ENCODE measurements at regions not wholly inside any gene's neighbourhood (a gene's known extent, or its start where the extent isn't known, plus 50 kb on each side); places are given as distances from the start of the nearest gene placed in this dataset.

- no peak for ATAC-seq
- Mint-ChIP-seq H3K27ac (no peak overlapping the region), H3K4me1 (no peaks in the 10 kb centered on the region), H3K4me3 (no peak overlapping the region), H3K27me3 (no peaks in the 10 kb centered on the region), H3K36me3 (ENCODE audit: low read depth) (no peaks in the 10 kb centered on the region)
- no peaks in the 10 kb centered on the region for H3K9me3 ChIP-seq (ENCODE audit: control insufficient read depth, low read length, poor library complexity, severe bottlenecking)
- no peak for DNase-seq
These were observed 139.8 kb downstream of the ADSS2 start for GRCh38 chr1:244311784-244312532.

- Mint-ChIP-seq H3K27me3 (no peaks in the 10 kb centered on the region), H3K4me1 (no peaks in the 10 kb centered on the region), H3K36me3 (ENCODE audit: low read depth) (no peaks in the 10 kb centered on the region), H3K4me3 (no peak overlapping the region), H3K27ac (no peak overlapping the region)
- DNase-seq = no peak
- no peaks in the 10 kb centered on the region for H3K9me3 ChIP-seq (ENCODE audit: control insufficient read depth, low read length, poor library complexity, severe bottlenecking)
- ATAC-seq = no peak
These were observed 138.4 kb downstream of the ADSS2 start for GRCh38 chr1:244313346-244313745.

- H3K27me3 Mint-ChIP-seq = no peaks in the 10 kb centered on the region
- DNase-seq (no peak), ATAC-seq (no peak)
- peaks cover 2% of the 10 kb centered on the region for H3K36me3 Mint-ChIP-seq (ENCODE audit: low read depth)
- no peaks in the 10 kb centered on the region for H3K9me3 ChIP-seq (ENCODE audit: control insufficient read depth, low read length, poor library complexity, severe bottlenecking)
- no peak overlapping the region for H3K27ac Mint-ChIP-seq
- no peak overlapping the region for H3K4me3 Mint-ChIP-seq
- H3K4me1 Mint-ChIP-seq = peaks cover 8% of the 10 kb centered on the region
These were observed 136.7 kb downstream of the ADSS2 start for GRCh38 chr1:244314921-244315559.

- H3K9me3 ChIP-seq (ENCODE audit: control insufficient read depth, low read length, poor library complexity, severe bottlenecking) = no peaks in the 10 kb centered on the region
- Mint-ChIP-seq H3K27ac (no peak overlapping the region), H3K4me3 (no peak overlapping the region), H3K36me3 (ENCODE audit: low read depth) (peaks cover 2% of the 10 kb centered on the region), H3K27me3 (no peaks in the 10 kb centered on the region), H3K4me1 (peaks cover 8% of the 10 kb centered on the region)
- ATAC-seq (no peak), DNase-seq (no peak)
These were observed 135.7 kb downstream of the ADSS2 start for GRCh38 chr1:244315996-244316395.

- DNase-seq = no peak
- ATAC-seq = no peak
- no peak overlapping the region for H3K4me3 Mint-ChIP-seq
- no peak overlapping the region for H3K27ac Mint-ChIP-seq
- no peaks in the 10 kb centered on the region for H3K9me3 ChIP-seq (ENCODE audit: control insufficient read depth, low read length, poor library complexity, severe bottlenecking)
- H3K36me3 Mint-ChIP-seq (ENCODE audit: low read depth) = peaks cover 2% of the 10 kb centered on the region
- no peaks in the 10 kb centered on the region for H3K27me3 Mint-ChIP-seq
- H3K4me1 Mint-ChIP-seq = peaks cover 8% of the 10 kb centered on the region
These were observed 135.3 kb downstream of the ADSS2 start for GRCh38 chr1:244316407-244316806.

- no peaks in the 10 kb centered on the region for H3K9me3 ChIP-seq (ENCODE audit: control insufficient read depth, low read length, poor library complexity, severe bottlenecking)
- ATAC-seq (no peak), DNase-seq (no peak)
- no peaks in the 10 kb centered on the region for H3K27me3 Mint-ChIP-seq
- peaks cover 2% of the 10 kb centered on the region for H3K36me3 Mint-ChIP-seq (ENCODE audit: low read depth)
- no peak overlapping the region for H3K27ac Mint-ChIP-seq
- peaks cover 8% of the 10 kb centered on the region for H3K4me1 Mint-ChIP-seq
- H3K4me3 Mint-ChIP-seq = no peak overlapping the region
These were observed 134.6 kb downstream of the ADSS2 start for GRCh38 chr1:244316986-244317655.

- DNase-seq (no peak), ATAC-seq (no peak)
- Mint-ChIP-seq H3K27me3 (no peaks in the 10 kb centered on the region), H3K27ac (peak overlapping the region; percentile 16), H3K4me3 (no peak overlapping the region), H3K36me3 (ENCODE audit: low read depth) (peaks cover 2% of the 10 kb centered on the region), H3K4me1 (peaks cover 12% of the 10 kb centered on the region)
- no peaks in the 10 kb centered on the region for H3K9me3 ChIP-seq (ENCODE audit: control insufficient read depth, low read length, poor library complexity, severe bottlenecking)
These were observed 133.6 kb downstream of the ADSS2 start for GRCh38 chr1:244318078-244318477.

- Mint-ChIP-seq H3K4me3 (no peak overlapping the region), H3K27ac (peak overlapping the region; percentile 16), H3K27me3 (no peaks in the 10 kb centered on the region), H3K36me3 (ENCODE audit: low read depth) (peaks cover 2% of the 10 kb centered on the region), H3K4me1 (peaks cover 12% of the 10 kb centered on the region)
- ATAC-seq (no peak), DNase-seq (no peak)
- no peaks in the 10 kb centered on the region for H3K9me3 ChIP-seq (ENCODE audit: control insufficient read depth, low read length, poor library complexity, severe bottlenecking)
These were observed 133.2 kb downstream of the ADSS2 start for GRCh38 chr1:244318512-244318911.

GRCh38 chr1:244319283-244320132, 132.2 kb downstream of the ADSS2 start:
- H3K9me3 ChIP-seq (ENCODE audit: control insufficient read depth, low read length, poor library complexity, severe bottlenecking) = no peaks in the 10 kb centered on the region
- Mint-ChIP-seq H3K4me1 (peaks cover 14% of the 10 kb centered on the region), H3K27me3 (no peaks in the 10 kb centered on the region), H3K4me3 (peak overlapping the region; percentile 73), H3K36me3 (ENCODE audit: low read depth) (peaks cover 2% of the 10 kb centered on the region), H3K27ac (peak overlapping the region; percentile 66)
- ATAC-seq = peak; percentile 77
- no peak for DNase-seq

- ATAC-seq (no peak), DNase-seq (no peak)
- Mint-ChIP-seq H3K27ac (peak overlapping the region; percentile 65), H3K4me3 (no peak overlapping the region), H3K27me3 (no peaks in the 10 kb centered on the region), H3K4me1 (peaks cover 29% of the 10 kb centered on the region), H3K36me3 (ENCODE audit: low read depth) (peaks cover 5% of the 10 kb centered on the region)
- no peaks in the 10 kb centered on the region for H3K9me3 ChIP-seq (ENCODE audit: control insufficient read depth, low read length, poor library complexity, severe bottlenecking)
These were observed 129.5 kb downstream of the ADSS2 start for GRCh38 chr1:244322181-244322580.

GRCh38 chr1:244322791-244323521, 128.8 kb downstream of the ADSS2 start:
- Mint-ChIP-seq H3K36me3 (ENCODE audit: low read depth) (peaks cover 7% of the 10 kb centered on the region), H3K27me3 (no peaks in the 10 kb centered on the region), H3K4me3 (peak overlapping the region; percentile 41), H3K4me1 (peaks cover 29% of the 10 kb centered on the region), H3K27ac (peak overlapping the region; percentile 65)
- H3K9me3 ChIP-seq (ENCODE audit: control insufficient read depth, low read length, poor library complexity, severe bottlenecking) = no peaks in the 10 kb centered on the region
- no peak for DNase-seq
- peak; percentile 69 for ATAC-seq

GRCh38 chr1:244324176-244324883, 127.4 kb downstream of the ADSS2 start:
- peaks cover 27% of the 10 kb centered on the region for H3K4me1 Mint-ChIP-seq
- H3K4me3 Mint-ChIP-seq = no peak overlapping the region

More at GRCh38 chr1:244324176-244324883, 127.4 kb downstream of the ADSS2 start:
- Mint-ChIP-seq H3K27ac (peak overlapping the region; percentile 87), H3K36me3 (ENCODE audit: low read depth) (peaks cover 11% of the 10 kb centered on the region), H3K27me3 (no peaks in the 10 kb centered on the region)
- no peaks in the 10 kb centered on the region for H3K9me3 ChIP-seq (ENCODE audit: control insufficient read depth, low read length, poor library complexity, severe bottlenecking)
- no peak for ATAC-seq
- DNase-seq = no peak
